Activated CD4-positive, alpha-beta T cell treated with anti-CD3 and anti-CD28 coated beads, Interleukin-2, Interleukin-6, amounts not matched to agents 100 ng/mL and 50 ng/mL, durations not matched to agents 16 hours and 8 hours (primary cell): ENCODE measurements at regions not wholly inside any gene's neighbourhood (a gene's known extent, or its start where the extent isn't known, plus 50 kb on each side); places are given as distances from the start of the nearest gene placed in this dataset.
"Not testable (repeated sequence)": the region's sequence is repeated elsewhere in the genome, so short reads cannot be mapped to it uniquely, and the experiment has no call there.

Source experiments
- DNase-seq: peaks from one replicate; pipeline ENCODE4 v3.0.0-alpha.2; 2020

- DNase-seq, result no peak
Observed at GRCh38 chr11:56855217-56855616, 106.7 kb upstream of the OR9G4 start.

- DNase-seq, result no peak
Observed at GRCh38 chr11:56852131-56852530, 103.6 kb upstream of the OR9G4 start.

DNA sequence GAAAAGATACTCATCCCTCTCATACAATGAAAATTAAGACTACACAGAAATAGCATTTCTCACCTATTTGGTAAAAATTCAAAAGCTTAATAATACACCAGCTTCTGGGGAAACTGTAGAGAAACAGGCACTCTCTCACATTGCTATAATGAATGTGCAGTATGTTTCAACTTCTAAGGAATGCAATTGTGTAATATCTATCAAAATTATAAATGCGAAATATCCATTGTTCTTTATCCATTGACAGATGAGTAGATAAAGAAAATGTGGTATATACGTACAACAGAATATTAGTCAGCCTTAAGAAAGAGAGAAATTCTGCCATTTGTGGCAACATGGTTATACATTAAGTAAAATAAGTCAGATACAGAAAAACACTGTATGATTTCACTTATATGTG lies 101.4 kb upstream of the OR9G4 start:
- no peak for DNase-seq

DNA sequence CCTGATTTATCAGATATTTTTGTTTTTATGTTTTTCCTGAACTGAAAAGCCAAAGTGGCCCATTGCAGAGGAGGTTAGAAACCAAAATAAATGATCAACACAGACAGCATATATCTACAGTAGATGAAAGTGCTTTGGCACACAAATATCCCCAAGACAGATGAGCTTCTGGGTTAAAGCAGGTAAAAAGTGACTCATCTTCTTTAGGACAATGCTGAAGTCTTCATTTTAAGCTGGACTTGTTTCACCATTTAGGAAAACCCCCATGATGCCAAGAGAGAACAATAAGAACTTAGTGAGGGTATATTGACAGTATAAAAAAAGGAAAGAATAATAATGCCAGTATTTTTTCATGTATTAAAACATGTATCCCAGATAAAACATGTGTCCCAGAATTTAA lies 100.8 kb upstream of the OR9G4 start:
- DNase-seq, result no peak

DNA sequence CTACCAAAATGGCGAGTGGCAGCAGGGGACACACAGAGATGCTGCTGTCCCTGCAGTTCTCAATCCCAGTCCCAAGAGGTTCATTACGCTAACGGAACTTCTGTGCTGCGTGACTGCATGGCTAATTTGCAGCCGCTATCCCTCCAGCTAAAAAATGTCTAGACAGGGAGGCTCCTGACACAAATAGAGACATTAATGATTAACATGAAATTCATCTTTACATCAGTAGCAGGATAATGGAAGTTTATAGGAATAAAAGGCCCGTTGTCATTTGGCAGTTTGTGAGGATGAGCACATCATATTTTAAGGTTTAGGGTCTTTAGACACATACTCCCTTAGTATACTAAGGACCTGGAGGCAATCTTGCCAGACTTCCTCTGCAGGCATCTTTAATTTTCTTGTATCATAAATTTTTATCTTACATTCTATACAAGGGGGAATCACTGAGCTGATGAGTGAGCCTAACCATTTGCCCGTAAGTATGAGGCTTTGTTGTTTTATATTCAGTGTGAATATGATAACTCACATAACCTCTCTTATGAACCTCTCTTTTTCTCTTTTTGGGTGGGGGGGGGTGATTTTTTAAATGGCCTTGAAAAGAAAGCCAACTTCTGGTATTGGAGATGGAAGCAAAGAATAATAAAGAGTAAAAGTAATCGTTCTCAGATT lies 99.8 kb upstream of the OR9G4 start:
- no peak for DNase-seq

DNA sequence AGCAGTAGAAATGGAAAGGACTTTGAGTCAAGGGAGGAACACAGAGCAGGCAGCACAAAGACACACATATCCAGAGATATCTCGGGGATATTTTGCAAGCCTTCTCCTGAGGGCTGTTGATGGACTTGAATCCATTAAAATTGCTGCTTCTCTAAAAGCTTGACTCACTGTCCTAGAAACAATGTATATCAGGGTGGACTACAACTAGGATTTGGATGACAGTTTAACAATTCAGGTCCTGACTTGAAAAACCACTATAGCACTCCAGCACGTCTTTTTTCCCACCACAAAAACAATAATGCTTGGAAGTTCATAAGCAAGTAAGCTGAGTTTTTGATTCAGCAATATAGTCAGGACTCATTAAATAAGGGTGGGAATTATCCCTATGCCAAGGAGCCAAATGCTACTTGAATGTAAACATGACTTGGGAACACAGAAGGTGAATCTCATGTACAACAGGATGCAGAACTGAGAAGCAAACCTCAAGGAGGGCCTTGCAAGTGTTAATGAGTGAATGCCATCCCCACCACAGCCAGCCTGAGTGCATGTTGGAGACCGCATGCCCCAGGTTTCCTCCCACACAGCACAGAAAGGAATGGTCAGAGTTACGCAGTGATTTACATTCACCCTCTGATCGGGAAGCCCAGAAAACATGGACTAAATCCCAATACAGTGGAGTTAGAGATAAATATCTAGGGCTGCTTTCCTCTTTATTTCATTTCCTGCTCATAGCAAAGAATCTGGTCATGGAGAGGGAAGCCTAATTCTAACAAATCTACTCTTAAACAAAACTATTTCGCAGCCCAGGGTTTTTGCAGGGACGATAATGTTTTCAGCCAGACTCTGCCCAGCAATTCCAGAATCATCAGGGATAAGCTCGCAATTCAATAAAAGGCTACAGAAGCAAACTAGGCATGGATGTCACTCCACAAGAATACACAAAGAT lies 98.4 kb upstream of the OR9G4 start:
- DNase-seq, result no peak

- DNase-seq, result no peak
Observed at GRCh38 chr11:56845121-56845732, 96.7 kb upstream of the OR9G4 start.

DNA sequence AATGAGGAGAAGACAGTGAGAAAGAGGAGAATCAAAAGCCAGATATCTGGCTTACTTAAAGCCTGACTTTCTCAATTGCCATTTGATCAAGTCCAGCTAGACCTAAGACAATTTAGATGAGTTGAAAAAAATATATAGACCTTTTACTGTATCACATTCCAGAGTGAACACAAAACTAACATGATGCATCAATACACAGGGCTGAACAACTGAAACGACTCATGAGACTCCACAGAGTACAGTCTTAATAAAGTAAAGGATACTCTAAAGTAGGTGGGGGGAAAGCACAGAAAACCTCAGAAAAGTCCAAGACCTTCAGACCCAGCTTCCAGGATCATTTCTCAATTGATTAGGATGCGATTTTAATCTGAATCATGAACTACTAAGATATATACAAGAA lies 95.3 kb upstream of the OR9G4 start:
- no peak for DNase-seq

DNA sequence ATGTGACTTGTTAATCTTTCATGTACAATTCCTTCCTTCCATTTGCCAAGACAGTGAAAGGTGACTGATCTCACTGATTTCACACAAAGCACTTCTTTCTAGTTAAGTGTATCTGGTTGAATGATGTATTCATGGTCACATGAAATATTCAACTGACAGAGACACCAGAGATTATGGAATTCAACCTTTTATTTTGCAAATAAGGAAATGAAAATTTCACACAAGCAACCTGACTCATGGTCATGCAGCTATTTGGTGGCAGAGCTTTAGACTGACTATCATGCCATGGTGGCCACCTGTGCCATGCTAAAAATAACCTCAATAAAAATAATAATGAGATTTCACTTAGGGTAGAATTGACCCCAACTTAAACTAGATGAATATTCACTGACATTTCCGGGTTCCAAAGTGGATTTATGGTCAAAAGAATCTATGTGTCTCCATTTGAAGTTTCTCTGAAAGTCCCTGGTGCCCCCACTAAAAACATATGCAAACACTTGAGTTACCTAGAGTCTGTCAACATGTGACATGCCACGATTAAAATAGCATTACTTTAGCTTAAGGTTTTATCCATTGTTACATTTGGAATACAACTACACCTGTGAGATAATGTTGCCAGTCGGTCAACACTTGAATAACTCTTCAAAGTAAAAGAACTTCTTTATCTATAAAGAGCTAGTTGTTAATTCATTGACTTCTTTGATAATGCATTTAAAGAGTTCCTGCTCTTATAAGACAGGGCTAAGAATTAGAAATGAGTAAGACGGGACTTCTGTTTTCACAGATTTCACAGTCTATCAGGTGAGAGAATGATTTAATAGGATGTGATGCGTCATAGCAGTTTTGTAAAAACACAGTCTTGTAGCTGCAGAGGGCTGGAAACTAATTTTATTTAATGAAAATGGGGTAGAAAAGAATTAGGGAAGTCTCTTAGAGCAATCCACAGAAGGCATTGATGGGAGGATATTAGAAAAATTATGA lies 94.6 kb upstream of the OR9G4 start:
- DNase-seq, result no peak

DNA sequence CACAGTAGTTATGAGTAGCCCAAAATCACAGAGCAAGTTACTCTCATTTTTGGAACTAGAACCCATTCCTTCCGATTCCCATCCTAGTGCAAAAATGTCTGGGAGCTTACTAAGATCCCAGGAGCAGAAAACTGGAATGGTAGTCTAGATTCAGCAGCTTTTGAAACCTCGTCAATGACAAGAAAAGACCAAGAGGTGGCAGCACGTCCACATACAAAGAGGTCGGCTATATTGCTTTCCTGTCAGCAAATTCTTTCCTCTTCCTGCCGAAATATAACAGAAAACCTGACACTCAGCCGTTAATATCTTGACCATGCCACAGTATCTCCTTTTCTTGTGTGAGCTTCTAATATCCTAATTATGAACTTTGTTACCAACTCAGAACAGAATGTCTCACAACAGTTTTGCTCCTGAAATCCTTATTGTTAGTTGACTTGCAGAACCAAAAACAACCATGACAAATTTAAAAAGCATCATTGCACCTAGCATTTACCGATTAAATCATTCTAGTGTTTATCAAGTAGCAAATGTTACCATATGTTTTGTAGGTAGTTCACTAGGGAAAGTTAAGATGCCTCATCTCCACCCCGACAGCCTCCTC lies 92.8 kb upstream of the OR9G4 start:
- DNase-seq, result peak; percentile 54

GRCh38 chr11:56827357-56827756 lies 78.9 kb upstream of the OR9G4 start:
- DNase-seq, result not testable (repeated sequence)

GRCh38 chr11:56819916-56820315 lies 71.4 kb upstream of the OR9G4 start:
- DNase-seq, result no peak

- DNase-seq, result no peak
Observed at GRCh38 chr11:56817661-56818060, 69.2 kb upstream of the OR9G4 start.

- DNase-seq, result no peak
Observed at GRCh38 chr11:56816259-56816658, 67.8 kb upstream of the OR9G4 start.

DNA sequence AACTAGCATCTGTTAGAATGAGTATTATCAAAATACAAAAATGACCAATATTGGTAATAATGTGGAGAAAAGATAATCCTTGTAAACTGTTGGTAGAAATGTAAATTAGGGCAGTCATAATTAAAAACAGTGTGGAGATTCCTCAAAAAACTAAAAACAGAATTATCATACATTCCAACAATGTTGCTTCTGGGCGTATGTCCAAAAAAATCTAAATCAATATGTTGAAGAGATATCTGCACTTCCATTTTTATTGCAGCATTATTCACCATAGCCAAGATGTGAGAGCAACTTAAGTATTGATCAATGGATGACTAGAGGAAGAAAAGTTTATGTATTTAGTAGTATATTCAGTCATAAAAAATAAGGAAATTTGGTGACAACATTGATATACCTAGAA lies 59.8 kb upstream of the OR9G4 start:
- DNase-seq, result no peak

DNA sequence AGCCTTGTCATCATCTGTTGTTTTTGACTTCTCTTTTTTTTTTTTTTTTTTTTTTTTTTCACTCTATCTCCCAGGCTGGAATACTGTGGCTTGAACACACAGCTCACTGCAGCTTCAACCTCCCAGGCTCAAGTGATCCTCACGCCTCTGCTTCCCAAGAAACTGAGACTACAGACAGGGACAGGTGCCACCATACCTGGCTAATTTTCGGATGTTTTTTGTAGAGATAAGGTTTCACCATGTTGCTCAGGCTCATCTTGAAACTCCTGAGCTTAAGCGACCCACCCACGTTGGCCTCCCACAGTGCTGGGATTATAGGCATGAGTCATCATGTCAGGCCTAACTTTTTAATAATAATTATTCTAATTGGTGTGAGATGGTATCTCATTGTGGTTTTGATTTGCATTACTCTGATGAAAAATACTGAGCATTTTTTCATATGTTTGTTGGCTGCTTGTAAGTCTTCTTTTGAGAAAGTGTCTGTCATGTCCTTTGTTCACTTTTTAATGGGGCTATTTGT lies 51.3 kb upstream of the OR9G4 start:
- no peak for DNase-seq
